GF-D8 (cell line): ENCODE measurements at regions not wholly inside any gene's neighbourhood (a gene's known extent, or its start where the extent isn't known, plus 50 kb on each side); places are given as distances from the start of the nearest gene placed in this dataset.
"Not testable (repeated sequence)": the region's sequence is repeated elsewhere in the genome, so short reads cannot be mapped to it uniquely, and the experiment has no call there.

Experiments used
- DNase-seq: peaks from one replicate; lab custom pipeline; 2025; lab: John Stamatoyannopoulos, UW

DNA sequence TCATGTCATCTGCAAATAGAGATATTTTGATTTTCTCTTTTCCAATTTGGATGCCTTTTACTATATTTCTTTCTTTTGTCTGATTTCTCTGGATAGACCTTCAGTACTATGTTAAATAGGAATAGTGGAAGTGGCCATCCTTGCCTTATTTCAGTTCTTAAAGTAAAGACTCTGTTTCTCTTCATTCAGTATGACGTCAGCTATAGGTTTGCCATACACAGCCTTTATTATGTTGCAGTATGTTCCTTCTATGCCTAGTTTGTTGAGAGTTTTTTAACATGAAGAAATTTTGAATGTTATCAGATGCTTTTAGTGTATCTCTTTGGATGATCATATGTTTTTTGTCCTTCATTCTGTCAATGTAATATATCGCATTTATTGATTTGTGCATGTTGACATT lies 566.7 kb upstream of the ROBO1 start:
- DNase-seq: no peak

DNA sequence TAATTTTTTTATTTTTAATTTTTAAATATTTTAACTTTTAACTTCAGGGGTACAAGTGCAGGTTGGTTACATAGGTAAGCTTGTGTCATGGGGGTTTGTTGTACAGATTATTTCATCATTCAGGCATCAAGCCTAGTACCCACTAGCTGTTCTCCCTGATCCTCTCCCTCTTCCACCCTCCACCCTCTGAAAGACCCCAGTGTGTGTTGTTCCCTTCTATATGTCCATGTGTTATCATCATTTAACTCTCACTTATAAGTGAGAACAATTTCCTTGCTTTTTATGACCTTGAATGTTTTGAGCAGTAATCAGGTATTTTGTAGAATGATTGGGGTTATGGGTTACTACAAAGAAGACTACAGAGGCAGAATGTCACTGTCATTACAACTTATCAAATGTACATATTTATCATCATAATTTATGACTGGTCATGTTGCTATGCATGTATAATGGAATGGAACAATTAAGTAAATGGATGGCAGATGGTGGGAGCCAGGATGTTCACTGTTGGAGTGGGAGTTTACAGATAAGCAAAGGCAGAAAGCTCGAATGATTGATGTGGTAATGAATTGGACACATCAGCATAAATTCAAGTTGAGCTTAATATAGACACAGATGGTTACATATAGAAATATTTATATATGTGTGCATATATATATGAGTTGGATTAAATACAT lies 563.8 kb upstream of the ROBO1 start:
- no peak for DNase-seq

- not testable (repeated sequence) for DNase-seq
Observed at GRCh38 chr3:80314541-80314940, 546.7 kb upstream of the ROBO1 start.

- DNase-seq: no peak
Observed at GRCh38 chr3:80308637-80309036, 540.8 kb upstream of the ROBO1 start.

GRCh38 chr3:80307844-80308243 lies 540.0 kb upstream of the ROBO1 start:
- no peak for DNase-seq

GRCh38 chr3:80297720-80298119 lies 529.9 kb upstream of the ROBO1 start:
- DNase-seq: no peak

DNA sequence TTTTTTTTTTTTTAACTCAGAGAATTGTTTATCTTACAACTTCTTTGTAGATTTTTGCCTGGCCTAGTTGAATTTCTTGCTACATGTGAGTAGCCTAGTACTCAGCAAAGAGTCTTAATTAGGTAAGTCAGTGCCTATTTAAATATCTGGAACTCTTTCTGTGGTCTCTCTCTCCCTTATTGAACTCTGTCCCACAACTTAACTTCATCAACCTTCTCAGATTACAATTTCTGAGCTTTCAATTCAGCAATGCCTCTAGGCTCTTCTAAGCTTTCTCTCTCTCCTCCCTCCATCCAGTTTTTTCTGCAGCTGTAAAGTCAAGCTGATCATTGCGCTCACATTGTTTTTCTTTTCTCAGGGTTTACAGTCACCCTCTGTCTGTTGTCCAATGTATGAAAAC lies 517.6 kb upstream of the ROBO1 start:
- no peak for DNase-seq

DNA sequence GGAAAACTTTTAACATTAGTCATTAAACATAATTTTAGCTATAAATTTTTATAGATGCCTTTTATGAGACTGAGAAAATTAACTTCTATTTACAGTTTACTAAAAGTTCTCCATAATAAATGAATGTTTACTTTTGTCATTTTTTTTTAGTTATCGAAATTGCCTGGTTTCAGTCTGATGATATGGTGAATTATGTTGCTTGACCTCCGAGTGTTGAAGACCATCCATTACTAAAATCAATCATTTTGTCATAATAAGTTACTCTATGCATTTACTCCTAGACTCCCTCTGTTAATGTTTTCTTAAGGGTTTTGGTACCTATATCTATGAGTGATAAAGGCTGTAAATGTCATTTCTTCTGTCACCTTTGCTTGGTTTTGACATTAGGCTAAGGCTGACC lies 516.0 kb upstream of the ROBO1 start:
- DNase-seq: no peak

DNA sequence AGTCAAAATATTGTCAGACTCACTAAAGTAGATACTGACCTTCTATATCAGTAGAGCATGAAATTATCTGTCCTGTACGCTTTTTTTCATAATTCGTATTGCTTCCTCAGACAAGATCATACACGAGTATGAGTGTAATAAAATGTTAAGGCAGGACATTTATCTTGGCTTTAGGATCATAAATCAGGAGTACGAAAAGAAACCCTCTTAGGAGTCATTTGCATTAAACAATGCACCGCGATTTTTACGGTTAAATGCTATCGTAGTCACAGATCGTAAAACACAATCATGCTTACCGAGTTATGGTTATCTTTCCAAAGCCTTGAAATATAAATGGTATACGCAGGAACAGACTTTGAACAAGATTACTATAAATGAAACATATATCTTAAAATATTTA lies 510.3 kb upstream of the ROBO1 start:
- no peak for DNase-seq

- no peak for DNase-seq
Observed at GRCh38 chr3:80275120-80275519, 507.3 kb upstream of the ROBO1 start.

DNA sequence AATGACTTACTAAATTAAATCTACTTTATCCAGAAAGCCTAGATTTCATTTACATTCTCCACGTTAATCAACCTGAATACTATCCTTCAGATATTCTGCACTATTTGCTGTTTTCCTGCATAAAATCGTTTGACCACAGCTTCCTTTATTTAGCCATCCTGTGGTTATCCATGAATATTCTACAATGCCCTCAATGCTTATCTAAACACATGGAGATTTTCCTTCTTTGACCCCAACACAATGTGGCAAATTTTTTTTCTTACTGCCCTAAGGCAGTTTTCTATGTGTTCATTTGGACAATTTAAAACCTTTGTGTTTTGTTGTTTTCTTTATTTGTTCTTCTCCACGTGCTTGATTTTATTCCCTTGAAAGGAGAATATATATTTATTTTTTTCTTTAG lies 495.5 kb upstream of the ROBO1 start:
- DNase-seq: no peak

DNA sequence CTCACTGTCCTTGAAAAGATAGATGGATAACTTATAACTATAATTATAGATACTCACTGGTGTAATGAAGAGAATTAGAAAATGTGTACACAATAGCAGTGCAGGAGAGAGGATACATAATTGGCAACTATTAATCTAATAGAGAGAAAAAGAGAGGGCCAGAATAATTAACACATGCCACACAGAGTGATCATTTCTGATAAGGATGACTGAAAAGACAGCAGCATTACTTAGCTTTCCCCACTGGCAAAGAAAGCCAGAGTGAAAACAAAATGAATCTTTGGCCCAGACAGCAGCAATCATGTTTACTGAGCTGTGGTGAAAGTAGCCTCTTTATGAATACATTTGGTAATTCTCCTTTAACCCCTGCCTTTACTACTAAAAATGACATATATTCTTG lies 493.3 kb upstream of the ROBO1 start:
- no peak for DNase-seq

DNA sequence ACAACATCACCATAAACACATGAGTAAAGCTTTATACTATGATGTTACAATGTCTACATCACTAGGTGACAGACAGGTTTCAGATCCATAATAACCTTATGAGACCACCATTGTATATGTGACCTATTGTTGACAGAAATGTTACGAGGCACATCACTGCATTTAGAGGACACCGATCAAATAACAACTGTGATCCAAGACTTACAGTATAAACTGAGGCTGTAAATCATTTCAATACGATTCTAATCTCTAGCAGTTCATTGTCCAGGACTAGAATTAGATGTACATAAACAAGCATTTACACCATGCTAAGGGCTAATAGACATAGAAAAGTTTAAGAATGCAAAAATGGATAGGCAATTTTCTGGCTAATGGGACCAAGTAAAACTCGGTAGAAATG lies 491.9 kb upstream of the ROBO1 start:
- no peak for DNase-seq

GRCh38 chr3:80252113-80252512 lies 484.3 kb upstream of the ROBO1 start:
- no peak for DNase-seq

DNA sequence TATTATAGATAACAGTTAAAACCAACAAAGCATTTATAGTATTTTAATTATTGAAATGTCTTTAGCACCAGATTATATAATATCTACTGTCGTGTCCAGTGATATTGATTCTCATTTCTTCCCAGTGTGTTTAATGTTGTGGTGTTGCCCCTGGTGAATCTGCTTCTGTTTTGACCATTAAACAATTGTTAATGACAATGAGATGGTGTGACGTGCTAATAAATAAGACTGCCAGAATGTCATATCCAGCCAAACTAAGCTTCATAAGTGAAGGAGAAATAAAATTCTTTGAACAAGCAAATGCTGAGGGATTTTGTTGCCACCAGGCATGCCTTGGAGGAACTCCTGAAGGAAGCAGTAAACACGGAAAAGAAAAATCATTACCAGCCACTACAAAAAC lies 480.0 kb upstream of the ROBO1 start:
- DNase-seq: no peak

DNA sequence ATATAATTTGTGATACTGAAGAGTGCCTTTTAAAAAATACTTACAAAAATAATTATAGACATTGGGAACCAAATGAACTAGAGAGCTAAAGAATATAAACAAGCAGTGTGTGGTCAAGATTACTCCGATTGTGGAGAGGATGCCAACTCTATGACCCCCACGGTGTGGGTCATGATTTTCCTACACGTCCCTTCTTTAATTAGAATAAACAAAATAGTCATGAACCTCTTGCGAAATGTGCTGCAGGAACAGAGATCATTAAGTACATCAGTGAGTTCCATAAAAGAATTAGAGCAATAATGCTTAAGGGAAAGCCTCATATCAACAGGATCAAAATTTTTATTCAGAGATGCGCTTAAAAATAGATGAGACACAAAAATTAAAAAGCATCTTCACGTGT lies 476.6 kb upstream of the ROBO1 start:
- DNase-seq: no peak

DNA sequence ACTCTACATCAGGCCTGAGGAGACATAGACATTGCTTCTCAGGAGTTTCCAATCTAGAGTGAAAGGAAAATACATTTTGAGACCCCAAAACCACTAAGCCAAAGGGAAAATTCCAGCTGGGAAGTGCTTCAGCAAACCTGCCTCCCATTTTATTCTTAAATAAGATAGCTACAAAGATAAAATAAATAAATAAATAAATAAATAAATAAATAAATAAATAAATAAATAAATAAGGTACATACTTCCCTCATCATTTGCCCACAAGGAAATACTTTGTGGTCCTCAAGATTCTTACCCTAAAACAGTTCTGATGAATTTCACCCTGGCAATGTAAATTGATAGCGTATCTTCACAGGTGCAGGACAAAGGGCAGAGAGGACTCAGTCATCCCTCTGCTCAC lies 474.0 kb upstream of the ROBO1 start:
- no peak for DNase-seq

- no peak for DNase-seq
Observed at GRCh38 chr3:80239301-80239700, 471.5 kb upstream of the ROBO1 start.

- DNase-seq: no peak
Observed at GRCh38 chr3:80238606-80239005, 470.8 kb upstream of the ROBO1 start.

DNA sequence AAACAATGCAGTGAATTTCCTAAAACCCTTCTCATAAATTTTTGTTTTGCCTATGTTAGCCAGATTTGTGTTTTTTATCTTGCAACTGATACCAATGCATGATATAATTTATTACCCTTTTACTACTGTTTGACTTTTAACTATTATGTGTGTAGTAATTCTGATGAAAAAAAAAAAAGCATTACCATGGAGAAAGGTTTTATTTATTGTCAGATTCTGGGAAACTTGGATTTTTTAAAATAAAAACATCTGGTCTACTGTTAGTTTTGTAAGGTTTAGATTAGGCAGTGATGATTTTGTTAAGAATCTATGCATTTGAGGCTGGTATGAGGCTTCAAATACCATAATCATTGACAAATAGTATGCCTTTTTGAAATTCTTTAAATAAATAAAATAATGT lies 470.4 kb upstream of the ROBO1 start:
- no peak for DNase-seq

DNA sequence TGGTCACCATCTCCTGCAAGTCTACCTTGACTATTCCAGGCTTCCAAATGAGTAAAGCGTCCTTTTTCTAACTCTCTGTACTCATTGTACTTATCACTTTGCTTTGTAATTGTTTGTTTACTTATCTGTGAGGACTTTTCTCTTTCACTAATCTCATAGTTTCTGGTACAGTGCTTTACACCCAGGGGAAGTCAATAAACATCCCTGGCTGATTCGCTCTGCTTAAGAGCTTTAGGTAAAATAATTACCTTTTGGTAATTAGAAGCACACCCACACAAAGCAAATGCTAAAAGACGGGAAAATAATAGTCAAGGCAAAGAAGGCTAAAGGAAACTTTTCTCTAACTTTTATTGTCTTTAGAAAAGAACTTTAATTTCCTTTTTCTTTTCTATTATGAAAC lies 466.9 kb upstream of the ROBO1 start:
- no peak for DNase-seq

- no peak for DNase-seq
Observed at GRCh38 chr3:80233576-80233975, 465.8 kb upstream of the ROBO1 start.

- DNase-seq: no peak
Observed at GRCh38 chr3:80232760-80233159, 465.0 kb upstream of the ROBO1 start.

GRCh38 chr3:80230962-80231361 lies 463.2 kb upstream of the ROBO1 start:
- DNase-seq: no peak

- DNase-seq: no peak
Observed at GRCh38 chr3:80227216-80227615, 459.4 kb upstream of the ROBO1 start.
